SK-N-SH (cell line): ENCODE measurements at regions not wholly inside any gene's neighbourhood (a gene's known extent, or its start where the extent isn't known, plus 50 kb on each side); places are given as distances from the start of the nearest gene placed in this dataset.

Experiments used
- CTCF ChIA-PET: fragments of 300-600, 350-600 bp; formaldehyde crosslinking; extraction: SDS; loops from one replicate; lab custom pipeline; 2021; lab: Yijun Ruan, JAX
- POLR2A ChIA-PET: fragments of 350-600 bp; sonication (Branson Sonifier 250); formaldehyde crosslinking; extraction: SDS; loops from one replicate; lab custom pipeline; 2020; ENCODE audit warnings: antibody characterized with exemption, inconsistent platforms; lab: Yijun Ruan, JAX
- DNase-seq: peaks from one replicate; pipeline ENCODE4 v3.0.0; 2012
- H2AFZ ChIP-seq: fragments of 200-600 bp; sonication (generic); 2 replicates; pipeline ENCODE4 v1.8.1; 2016; ENCODE audit warnings: antibody characterized with exemption, mild to moderate bottlenecking, low read depth
- H3F3A ChIP-seq: fragments of 200-600 bp; sonication (generic); replicated peaks from 2 replicates; pipeline ENCODE3; 2016; ENCODE audit warnings: antibody characterized with exemption, mild to moderate bottlenecking; ENCODE audit not compliant: insufficient read depth
- H3K27ac ChIP-seq, 2 experiments: fragments of 200-500 bp in 1 of 2; fragments of 200-600 bp in 1 of 2; sonication (Bioruptor generic) in 1 of 2; sonication (generic), shearing (Covaris generic) in 1 of 2; 2 replicates each; pipeline versions ENCODE4 v1.5.1 to v1.6.1; 2014 to 2016; ENCODE audit warnings: low read depth in 2 of 2, inconsistent platforms in 1 of 2, low read length in 1 of 2, mild to moderate bottlenecking in 1 of 2, mixed read lengths in 1 of 2
- H3K27me3 ChIP-seq: fragments of 200-600 bp; sonication (generic), shearing (Covaris generic); 2 replicates; pipeline ENCODE4 v1.6.1; 2016; ENCODE audit warnings: mixed run types; ENCODE audit not compliant: insufficient read depth
- H3K36me3 ChIP-seq, 2 experiments: fragments of 200-500 bp in 1 of 2; fragments of 200-600 bp in 1 of 2; sonication (Bioruptor generic) in 1 of 2; sonication (generic) in 1 of 2; replicated peaks in 1 of 2; 2 replicates each; pipeline versions ENCODE3 to v1.5.1; 2014 to 2016; ENCODE audit warnings: low read length in 1 of 2, mild to moderate bottlenecking in 1 of 2; ENCODE audit not compliant: insufficient read depth in 2 of 2, control insufficient read depth in 1 of 2
- H3K4me1 ChIP-seq, 2 experiments: fragments of 200-500 bp in 1 of 2; fragments of 200-600 bp in 1 of 2; sonication (Bioruptor generic) in 1 of 2; sonication (generic), shearing (Covaris generic) in 1 of 2; 2 replicates each; pipeline versions ENCODE4 v1.5.1 to v1.6.1; 2014 to 2016; ENCODE audit warnings: low read depth in 1 of 2, low read length in 1 of 2, mixed run types in 1 of 2; ENCODE audit not compliant: insufficient read depth in 2 of 2, control insufficient read depth in 1 of 2
- H3K4me2 ChIP-seq: fragments of 200-600 bp; sonication (generic), shearing (Covaris generic); 2 replicates; pipeline ENCODE4 v1.6.1; 2017; ENCODE audit warnings: mixed run types
- H3K4me3 ChIP-seq, 2 experiments: fragments of 200-500 bp in 1 of 2; fragments of 200-600 bp in 1 of 2; sonication (Bioruptor generic) in 1 of 2; sonication (generic), shearing (Covaris generic) in 1 of 2; 2 replicates each; pipeline versions ENCODE4 v1.5.1 to v1.8.1; 2014 to 2016; ENCODE audit warnings: low read depth in 2 of 2, inconsistent platforms in 1 of 2, low read length in 1 of 2, mild to moderate bottlenecking in 1 of 2, mixed read lengths in 1 of 2, moderate library complexity in 1 of 2
- H3K79me2 ChIP-seq: fragments of 200-600 bp; sonication (generic); 2 replicates; pipeline ENCODE4 v1.8.1; 2017; ENCODE audit warnings: mild to moderate bottlenecking; ENCODE audit not compliant: insufficient read depth
- H3K9ac ChIP-seq: fragments of 200-600 bp; sonication (generic); 2 replicates; pipeline ENCODE4 v1.6.1; 2017; ENCODE audit warnings: mixed run types
- H3K9me2 ChIP-seq: fragments of 200-600 bp; sonication (generic); 2 replicates; pipeline ENCODE4 v1.6.1; 2017; ENCODE audit warnings: mixed run types
- H3K9me3 ChIP-seq: fragments of 200-600 bp; sonication (generic); 2 replicates; pipeline ENCODE4 v1.6.1; 2017; ENCODE audit warnings: mixed run types, mild to moderate bottlenecking, moderate library complexity
- H4K20me1 ChIP-seq: fragments of 200-600 bp; sonication (generic); 2 replicates; pipeline ENCODE4 v1.6.1; 2017; ENCODE audit warnings: mild to moderate bottlenecking, mixed run types; ENCODE audit not compliant: insufficient read depth
- FOXJ3 ChIP-seq: sonication (generic); formaldehyde crosslinking; IDR thresholded peaks from 2 replicates; pipeline ENCODE4 v1.5.1; 2020; ENCODE audit warnings: mild to moderate bottlenecking, missing genetic modification reagents
- MXI1 ChIP-seq: IDR thresholded peaks from 2 replicates; pipeline ENCODE4 v1.6.1; 2012; ENCODE audit warnings: mild to moderate bottlenecking, low read depth, low read length, improper control_type of control experiment
- NRF1 ChIP-seq: IDR thresholded peaks from 2 replicates; pipeline ENCODE4 v1.6.1; 2012; ENCODE audit warnings: low read depth, mild to moderate bottlenecking, low read length
- SMC3 ChIP-seq: IDR thresholded peaks from 2 replicates; pipeline ENCODE4 v1.6.1; 2012; ENCODE audit warnings: low read depth, low read length, improper control_type of control experiment
- YY1 ChIP-seq: IDR thresholded peaks from 2 replicates; pipeline ENCODE4 v1.4.0; 2012; ENCODE audit warnings: low read depth, mild to moderate bottlenecking
- WGBS: methylation state at CpG from one replicate; pipeline ENCODE4 v1.1.6; 2017; ENCODE audit warnings: low lambda C conversion rate; 5-methylcytosine and 5-hydroxymethylcytosine counted together
- TF ChIP-seq, protein P1 (sequence below): IDR thresholded peaks from 2 replicates; pipeline ENCODE4 v1.4.0; 2012; ENCODE audit warnings: low read depth, borderline replicate concordance
- TF ChIP-seq, protein P2 (sequence below): fragments of 150-350 bp; IDR thresholded peaks from 2 replicates; pipeline ENCODE4 v1.6.1; 2017; ENCODE audit warnings: antibody characterized with exemption, low read length, low read depth, borderline replicate concordance
- TF ChIP-seq, protein P3 (sequence below): fragments of 200-600 bp; sonication (generic); IDR thresholded peaks from 2 replicates; pipeline ENCODE4 v1.6.1; 2017; ENCODE audit warnings: antibody characterized with exemption, mild to moderate bottlenecking, moderate library complexity
- TF ChIP-seq, protein P4 (sequence below): IDR thresholded peaks from 2 replicates; pipeline ENCODE4 v1.4.0; 2012; ENCODE audit warnings: low read depth, borderline replicate concordance

DNA sequence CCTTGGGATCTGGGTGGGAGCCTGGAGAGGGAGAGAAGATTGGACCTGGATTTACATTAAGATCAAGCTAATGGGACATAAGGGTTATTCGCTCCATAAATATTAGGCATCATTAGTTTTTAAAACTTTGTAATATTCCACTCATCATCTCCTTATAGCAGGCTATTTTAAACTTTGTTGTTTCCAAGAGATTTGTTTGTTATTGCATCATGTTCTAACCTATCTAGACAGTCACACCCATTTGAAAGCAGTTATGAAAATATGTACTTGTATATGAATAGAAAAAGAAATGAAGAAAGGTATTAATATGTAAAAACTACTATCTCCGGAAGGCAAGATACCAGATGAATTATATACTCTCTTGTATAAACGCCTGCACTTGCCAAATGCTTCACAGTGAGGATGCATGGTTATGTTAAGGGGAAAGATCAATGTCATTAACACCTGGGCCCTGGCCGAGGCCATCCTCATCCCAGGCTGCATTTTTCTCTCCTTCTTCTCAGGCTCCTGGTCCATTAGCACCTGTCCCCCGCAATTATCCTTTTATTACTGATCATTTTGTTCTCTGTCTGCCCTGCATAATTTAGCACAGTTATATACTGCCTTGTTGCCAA, 468.2 kb downstream of the MATN1 start:
- H3F3A ChIP-seq = no peaks in the 10 kb centered on the region
- CTCF ChIA-PET = no interaction called here
- H3K27ac ChIP-seq = no peak overlapping the region
- WGBS = 26% methylated on average over 5 of the region's 5 CpGs
- TF ChIP-seq, protein P1, sequence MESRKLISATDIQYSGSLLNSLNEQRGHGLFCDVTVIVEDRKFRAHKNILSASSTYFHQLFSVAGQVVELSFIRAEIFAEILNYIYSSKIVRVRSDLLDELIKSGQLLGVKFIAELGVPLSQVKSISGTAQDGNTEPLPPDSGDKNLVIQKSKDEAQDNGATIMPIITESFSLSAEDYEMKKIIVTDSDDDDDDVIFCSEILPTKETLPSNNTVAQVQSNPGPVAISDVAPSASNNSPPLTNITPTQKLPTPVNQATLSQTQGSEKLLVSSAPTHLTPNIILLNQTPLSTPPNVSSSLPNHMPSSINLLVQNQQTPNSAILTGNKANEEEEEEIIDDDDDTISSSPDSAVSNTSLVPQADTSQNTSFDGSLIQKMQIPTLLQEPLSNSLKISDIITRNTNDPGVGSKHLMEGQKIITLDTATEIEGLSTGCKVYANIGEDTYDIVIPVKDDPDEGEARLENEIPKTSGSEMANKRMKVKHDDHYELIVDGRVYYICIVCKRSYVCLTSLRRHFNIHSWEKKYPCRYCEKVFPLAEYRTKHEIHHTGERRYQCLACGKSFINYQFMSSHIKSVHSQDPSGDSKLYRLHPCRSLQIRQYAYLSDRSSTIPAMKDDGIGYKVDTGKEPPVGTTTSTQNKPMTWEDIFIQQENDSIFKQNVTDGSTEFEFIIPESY = no peak
- TF ChIP-seq MXI1 = no peak
- TF ChIP-seq, protein P2, sequence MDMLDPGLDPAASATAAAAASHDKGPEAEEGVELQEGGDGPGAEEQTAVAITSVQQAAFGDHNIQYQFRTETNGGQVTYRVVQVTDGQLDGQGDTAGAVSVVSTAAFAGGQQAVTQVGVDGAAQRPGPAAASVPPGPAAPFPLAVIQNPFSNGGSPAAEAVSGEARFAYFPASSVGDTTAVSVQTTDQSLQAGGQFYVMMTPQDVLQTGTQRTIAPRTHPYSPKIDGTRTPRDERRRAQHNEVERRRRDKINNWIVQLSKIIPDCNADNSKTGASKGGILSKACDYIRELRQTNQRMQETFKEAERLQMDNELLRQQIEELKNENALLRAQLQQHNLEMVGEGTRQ = no peak
- TF ChIP-seq YY1 = no peak
- TF ChIP-seq NRF1 = no peak
- TF ChIP-seq, protein P3, sequence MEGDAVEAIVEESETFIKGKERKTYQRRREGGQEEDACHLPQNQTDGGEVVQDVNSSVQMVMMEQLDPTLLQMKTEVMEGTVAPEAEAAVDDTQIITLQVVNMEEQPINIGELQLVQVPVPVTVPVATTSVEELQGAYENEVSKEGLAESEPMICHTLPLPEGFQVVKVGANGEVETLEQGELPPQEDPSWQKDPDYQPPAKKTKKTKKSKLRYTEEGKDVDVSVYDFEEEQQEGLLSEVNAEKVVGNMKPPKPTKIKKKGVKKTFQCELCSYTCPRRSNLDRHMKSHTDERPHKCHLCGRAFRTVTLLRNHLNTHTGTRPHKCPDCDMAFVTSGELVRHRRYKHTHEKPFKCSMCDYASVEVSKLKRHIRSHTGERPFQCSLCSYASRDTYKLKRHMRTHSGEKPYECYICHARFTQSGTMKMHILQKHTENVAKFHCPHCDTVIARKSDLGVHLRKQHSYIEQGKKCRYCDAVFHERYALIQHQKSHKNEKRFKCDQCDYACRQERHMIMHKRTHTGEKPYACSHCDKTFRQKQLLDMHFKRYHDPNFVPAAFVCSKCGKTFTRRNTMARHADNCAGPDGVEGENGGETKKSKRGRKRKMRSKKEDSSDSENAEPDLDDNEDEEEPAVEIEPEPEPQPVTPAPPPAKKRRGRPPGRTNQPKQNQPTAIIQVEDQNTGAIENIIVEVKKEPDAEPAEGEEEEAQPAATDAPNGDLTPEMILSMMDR = no peak
- TF ChIP-seq, protein P4, sequence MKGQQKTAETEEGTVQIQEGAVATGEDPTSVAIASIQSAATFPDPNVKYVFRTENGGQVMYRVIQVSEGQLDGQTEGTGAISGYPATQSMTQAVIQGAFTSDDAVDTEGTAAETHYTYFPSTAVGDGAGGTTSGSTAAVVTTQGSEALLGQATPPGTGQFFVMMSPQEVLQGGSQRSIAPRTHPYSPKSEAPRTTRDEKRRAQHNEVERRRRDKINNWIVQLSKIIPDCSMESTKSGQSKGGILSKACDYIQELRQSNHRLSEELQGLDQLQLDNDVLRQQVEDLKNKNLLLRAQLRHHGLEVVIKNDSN = no peak
- no peak for TF ChIP-seq FOXJ3 (CRISPR knock-in tag)
- no peak for TF ChIP-seq SMC3
- H3K4me3 ChIP-seq = no peak overlapping the region
- no peaks in the 10 kb centered on the region for H3K27me3 ChIP-seq
- no peak for DNase-seq
- no peaks in the 10 kb centered on the region for H3K9me2 ChIP-seq
- H4K20me1 ChIP-seq = no peaks in the 10 kb centered on the region
- no peaks in the 10 kb centered on the region; a peak in 1 of 4 replicates for H3K4me1 ChIP-seq
- no peak overlapping the region for H3K9ac ChIP-seq
- H3K4me2 ChIP-seq = no peak overlapping the region
- H2AFZ ChIP-seq = no peak overlapping the region
- H3K36me3 ChIP-seq = no peaks in the 10 kb centered on the region
- POLR2A ChIA-PET = no interaction called here
- no peaks in the 10 kb centered on the region for H3K79me2 ChIP-seq
- H3K9me3 ChIP-seq = no peaks in the 10 kb centered on the region

DNA sequence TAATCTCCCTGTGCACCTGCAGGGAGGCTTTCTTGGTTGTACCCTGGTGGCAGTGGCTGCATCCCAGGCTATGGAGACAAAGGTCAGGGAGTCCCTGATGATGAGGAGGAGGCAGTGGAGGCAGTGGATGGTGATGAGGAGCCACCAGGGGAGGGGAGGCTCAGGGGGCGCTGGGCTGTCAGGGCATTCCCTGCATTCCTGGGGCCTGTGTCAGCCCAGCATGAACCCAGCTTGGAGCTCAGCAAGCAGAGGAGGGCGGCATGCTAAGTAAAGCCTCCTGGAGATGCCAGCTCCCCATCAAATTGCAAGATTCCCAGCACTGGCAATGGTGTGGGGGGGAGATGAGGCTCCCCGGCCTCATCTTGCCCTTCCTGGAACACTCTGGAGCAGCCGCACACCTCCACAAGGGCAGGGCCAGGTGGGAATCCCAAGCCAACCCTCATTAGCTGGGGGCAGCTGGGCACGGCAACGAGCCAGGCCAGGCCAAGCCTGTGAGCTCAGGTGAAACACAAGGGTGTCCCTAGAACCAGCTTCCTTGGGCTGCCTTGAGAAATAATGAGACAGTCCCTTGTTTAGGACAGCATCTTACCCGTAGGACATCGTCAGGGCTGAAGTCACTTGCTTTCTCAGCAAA, 469.5 kb downstream of the MATN1 start:
- no peak overlapping the region for H3K27ac ChIP-seq
- no peak for TF ChIP-seq MXI1
- TF ChIP-seq, all 33 proteins: peak for 0
- Histone ChIP-seq H3K4me3 (no peak overlapping the region), H3K4me2 (no peak overlapping the region), H3K4me1 (no peaks in the 10 kb centered on the region; a peak in 2 of 4 replicates), H3K9me3 (no peaks in the 10 kb centered on the region), H3K27me3 (no peaks in the 10 kb centered on the region), H3K79me2 (no peaks in the 10 kb centered on the region), H3K9me2 (no peaks in the 10 kb centered on the region), H3K9ac (no peak overlapping the region), H3K36me3 (no peaks in the 10 kb centered on the region), H2AFZ (no peak overlapping the region), H4K20me1 (no peaks in the 10 kb centered on the region), H3F3A (no peaks in the 10 kb centered on the region)
- CTCF ChIA-PET = interaction anchor here (1.0 kb wide), 1 partner anchor 126 kb away, joined by 4 read pairs; no protein-coding TSS in a partner anchor
- no peak for DNase-seq
- POLR2A ChIA-PET = no interaction called here
- WGBS = 30% methylated on average over 2 of the region's 8 CpGs
